Body of pancreas (tissue), 4 donors: ENCODE measurements at regions not wholly inside any gene's neighbourhood (a gene's known extent, or its start where the extent isn't known, plus 50 kb on each side); places are given as distances from the start of the nearest gene placed in this dataset.

ENCODE experiments used
- CTCF ChIP-seq, 7 experiments: fragments of 450-650 bp in 4 of 7; fragments of 200-600 bp in 3 of 7; sonication (generic) in 3 of 7; IDR thresholded peaks; one replicate each; pipeline ENCODE4 v1.5.1; 2016 to 2019; ENCODE audit warnings: antibody characterized with exemption in 7 of 7
- POLR2A ChIP-seq, 3 donors: fragments of 450-650 bp; IDR thresholded peaks; one replicate each; pipeline ENCODE4 v1.6.1; 2016; ENCODE audit warnings: antibody characterized with exemption in 3 of 3, mild to moderate bottlenecking in 2 of 3

GRCh38 chr18:40006634-40007033 lies 1948.4 kb upstream of the PIK3C3 start:
- TF ChIP-seq CTCF (IDR thresholded peaks at IDR 0.05), result no peak
- no peak for TF ChIP-seq POLR2A (IDR thresholded peaks at IDR 0.05)
